GM13976 (cell line): ENCODE measurements at regions not wholly inside any gene's neighbourhood (a gene's known extent, or its start where the extent isn't known, plus 50 kb on each side); places are given as distances from the start of the nearest gene placed in this dataset.

Experiments
- DNase-seq: peaks from one replicate; pipeline ENCODE4 v3.0.0; 2012; ENCODE audit warnings: low spot score
- in situ Hi-C: fragments of 300-500 bp; cut with MboI; formaldehyde crosslinking; loops from one replicate; pipeline ENCODE4 v1.12.0; 2022; ENCODE audit warnings: low sequenced_read_pairs, mixed read lengths, inconsistent platforms; ENCODE audit not compliant: unreplicated experiment
- TF ChIP-seq, protein P1 (sequence below): IDR thresholded peaks from 2 replicates; pipeline ENCODE4 v1.5.1; 2012; ENCODE audit warnings: borderline replicate concordance, mild to moderate bottlenecking; ENCODE audit not compliant: insufficient read depth; ENCODE audit errors: extremely low read depth, missing control alignments, control extremely low read depth

DNA sequence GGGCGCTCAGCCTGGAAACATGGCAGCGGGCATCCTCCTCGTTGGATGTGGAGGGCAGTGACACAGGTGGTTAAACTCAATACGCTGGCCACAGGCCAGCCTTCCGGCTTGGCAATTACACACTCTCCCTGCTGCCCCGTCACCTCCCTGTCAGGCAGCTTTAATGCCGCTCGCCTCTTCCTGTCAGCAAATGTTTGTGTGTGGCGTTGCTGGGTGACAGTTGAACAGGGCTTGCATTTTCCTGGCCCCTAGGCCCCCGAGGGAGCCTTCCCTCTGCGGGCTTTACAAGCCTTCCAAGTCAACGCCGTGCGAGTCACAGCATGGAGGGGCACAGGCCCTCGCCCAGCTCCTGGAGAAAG lies 620.0 kb downstream of the BCOR start:
- TF ChIP-seq, protein P1, sequence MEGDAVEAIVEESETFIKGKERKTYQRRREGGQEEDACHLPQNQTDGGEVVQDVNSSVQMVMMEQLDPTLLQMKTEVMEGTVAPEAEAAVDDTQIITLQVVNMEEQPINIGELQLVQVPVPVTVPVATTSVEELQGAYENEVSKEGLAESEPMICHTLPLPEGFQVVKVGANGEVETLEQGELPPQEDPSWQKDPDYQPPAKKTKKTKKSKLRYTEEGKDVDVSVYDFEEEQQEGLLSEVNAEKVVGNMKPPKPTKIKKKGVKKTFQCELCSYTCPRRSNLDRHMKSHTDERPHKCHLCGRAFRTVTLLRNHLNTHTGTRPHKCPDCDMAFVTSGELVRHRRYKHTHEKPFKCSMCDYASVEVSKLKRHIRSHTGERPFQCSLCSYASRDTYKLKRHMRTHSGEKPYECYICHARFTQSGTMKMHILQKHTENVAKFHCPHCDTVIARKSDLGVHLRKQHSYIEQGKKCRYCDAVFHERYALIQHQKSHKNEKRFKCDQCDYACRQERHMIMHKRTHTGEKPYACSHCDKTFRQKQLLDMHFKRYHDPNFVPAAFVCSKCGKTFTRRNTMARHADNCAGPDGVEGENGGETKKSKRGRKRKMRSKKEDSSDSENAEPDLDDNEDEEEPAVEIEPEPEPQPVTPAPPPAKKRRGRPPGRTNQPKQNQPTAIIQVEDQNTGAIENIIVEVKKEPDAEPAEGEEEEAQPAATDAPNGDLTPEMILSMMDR, result no peak
- in situ Hi-C loops, result no loop called here
- no peak for DNase-seq

DNA sequence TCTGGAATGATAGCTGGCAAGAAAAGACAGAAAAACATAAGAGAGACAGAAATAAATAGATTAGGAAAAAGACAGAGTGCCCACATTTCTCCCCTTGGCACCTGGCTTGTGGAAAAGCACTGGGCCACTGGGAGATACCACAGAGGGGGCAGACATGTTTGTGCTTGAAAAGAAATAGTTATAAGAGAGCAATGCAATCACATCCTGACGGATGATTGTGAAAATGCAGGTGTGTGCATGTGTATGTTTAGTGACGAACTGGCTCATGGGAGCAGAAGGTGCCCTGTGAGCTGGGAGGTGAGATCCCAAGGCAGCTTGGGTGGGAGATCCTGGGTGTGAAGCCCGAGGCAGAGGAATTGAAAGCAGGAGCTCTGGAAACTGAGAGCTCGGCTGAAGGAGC lies 617.9 kb downstream of the BCOR start:
- DNase-seq, result no peak
- in situ Hi-C loops, result no loop called here
- TF ChIP-seq, protein P1, result no peak

DNA sequence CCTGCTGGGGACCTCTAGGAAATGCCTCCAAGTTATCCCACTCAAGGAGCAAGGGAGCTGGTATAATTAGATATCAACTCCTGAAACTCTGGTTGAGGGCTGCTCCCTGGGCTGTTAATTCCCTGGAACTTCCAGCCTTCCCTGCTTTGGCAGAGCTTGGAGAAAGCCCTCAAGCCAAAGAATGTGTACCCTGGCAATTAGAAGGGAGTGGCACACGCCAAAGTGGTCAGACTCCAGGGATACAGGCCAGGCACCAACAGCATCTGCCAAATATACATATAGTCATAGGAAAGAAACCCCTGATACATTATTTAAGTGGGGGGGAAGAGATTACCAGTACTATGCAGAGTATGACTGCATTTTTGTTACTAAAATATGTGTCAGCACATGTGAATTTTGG lies 616.8 kb downstream of the BCOR start:
- DNase-seq, result no peak
- in situ Hi-C loops, result no loop called here
- TF ChIP-seq, protein P1, result no peak

DNA sequence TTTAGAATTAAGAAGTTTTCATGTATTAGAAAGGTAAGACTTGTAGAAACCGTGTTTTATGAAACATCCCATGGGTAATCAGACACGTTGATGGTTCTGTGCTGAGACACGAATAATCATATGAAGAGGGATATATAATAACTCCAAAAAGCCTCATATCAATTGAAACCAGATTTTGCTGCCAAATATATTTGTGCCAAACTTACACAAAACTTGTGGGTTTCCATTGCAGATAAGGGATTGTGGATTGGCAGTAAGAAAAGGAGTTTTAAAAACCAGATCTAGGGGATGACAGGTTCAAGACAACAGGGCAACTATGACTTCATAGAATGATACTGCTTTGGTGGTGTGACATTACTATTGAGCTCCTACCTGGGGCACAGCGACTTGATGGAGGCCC lies 616.1 kb downstream of the BCOR start:
- DNase-seq, result no peak
- TF ChIP-seq, protein P1, result no peak
- in situ Hi-C loops, result no loop called here

DNA sequence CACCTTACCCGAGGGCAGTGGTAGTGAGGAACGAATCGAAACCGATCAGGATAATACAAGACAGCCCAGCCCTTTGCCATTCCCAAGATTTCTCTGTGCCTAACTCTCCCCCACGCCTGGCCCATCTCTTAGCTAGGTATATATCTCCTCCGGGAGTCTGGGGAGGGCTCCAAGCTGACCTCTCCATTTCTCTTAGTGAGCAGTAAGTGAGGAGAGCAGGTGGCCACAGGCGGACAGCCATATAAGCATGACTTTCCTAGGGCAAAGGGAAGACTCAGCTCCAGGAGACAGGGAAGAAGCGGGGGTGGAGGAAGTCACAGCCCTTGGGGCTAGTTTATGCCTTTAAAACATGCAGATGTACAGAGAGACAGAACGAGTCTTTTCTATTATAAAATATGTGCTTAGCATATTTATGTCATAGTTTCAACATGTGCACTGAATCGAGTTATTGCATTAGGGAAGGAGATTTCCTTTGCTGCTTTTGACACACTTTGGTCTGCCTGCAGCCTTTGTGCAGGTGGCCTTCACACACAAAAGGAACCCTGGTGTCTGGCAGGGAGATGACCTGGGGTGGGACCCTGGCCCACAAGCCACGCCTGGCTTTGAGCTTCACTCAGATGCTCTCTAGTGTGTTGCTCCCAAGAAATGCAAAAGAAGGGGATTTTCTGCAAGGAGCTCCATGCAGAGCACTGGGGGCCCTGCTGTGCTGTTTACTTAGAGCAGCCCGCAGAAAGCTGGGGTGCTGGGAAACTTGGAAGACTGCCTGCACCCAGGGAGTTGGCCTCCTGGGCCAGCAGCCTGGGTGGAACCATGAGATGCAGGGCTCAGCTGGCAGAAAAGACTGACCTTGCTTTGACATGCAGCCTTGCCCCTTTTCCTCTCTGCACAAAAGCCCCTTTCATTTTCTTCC lies 613.3 kb downstream of the BCOR start:
- in situ Hi-C loops, result no loop called here
- TF ChIP-seq, protein P1, result no peak
- no peak for DNase-seq

DNA sequence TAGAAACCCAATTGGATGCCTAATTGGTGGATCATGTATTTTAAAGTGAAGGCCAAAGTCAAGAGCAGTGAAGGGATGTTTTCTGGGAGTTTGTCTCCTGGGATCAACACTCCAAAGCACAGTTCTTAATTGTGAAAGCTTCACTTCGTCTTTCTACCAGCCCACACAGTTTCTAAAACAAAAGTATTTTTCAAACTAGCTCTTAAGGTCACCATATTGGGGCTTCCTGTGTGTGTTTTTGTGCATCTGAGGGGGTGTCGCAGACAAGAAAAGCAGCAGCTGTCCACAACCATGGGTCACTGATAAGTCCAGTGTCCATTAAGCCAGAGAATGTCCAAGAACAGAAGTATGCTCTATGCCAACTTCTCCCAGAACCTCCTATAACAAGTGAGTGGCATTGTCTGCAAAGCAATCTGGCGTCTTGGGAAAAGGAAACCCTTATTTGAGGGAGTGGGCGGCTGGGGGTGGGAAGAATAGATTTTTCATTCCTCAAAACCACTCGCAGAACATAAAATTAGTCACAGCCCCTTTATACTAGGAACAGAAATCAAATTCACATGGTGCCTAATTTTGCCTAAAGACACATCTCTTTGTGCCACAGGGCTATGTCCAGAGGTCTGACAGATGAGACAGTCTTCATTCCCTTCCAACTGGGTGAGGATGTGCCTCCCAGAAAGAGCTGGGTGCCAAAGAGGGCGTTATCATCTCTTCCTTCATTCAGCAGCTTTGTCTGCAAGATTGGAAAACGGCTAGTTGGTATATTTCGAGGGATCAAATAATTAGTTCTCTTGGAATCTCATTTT lies 610.4 kb downstream of the BCOR start:
- DNase-seq, result peak; percentile 47
- in situ Hi-C loops, result no loop called here
- TF ChIP-seq, protein P1, result no peak
